OCI-LY3 (cell line): ENCODE measurements at regions not wholly inside any gene's neighbourhood (a gene's known extent, or its start where the extent isn't known, plus 50 kb on each side); places are given as distances from the start of the nearest gene placed in this dataset.

Experiments
- EZH2phosphoT487 ChIP-seq: fragments of 200-600 bp; shearing (Covaris generic); IDR thresholded peaks from 2 replicates; pipeline ENCODE4 v1.6.1; 2018; ENCODE audit warnings: antibody characterized with exemption, mixed run types, low read depth
- TF ChIP-seq, protein P1 (sequence below): fragments of 200-600, 300-600 bp; sonication (generic); IDR thresholded peaks from 2 replicates; pipeline ENCODE4 v1.5.1; 2014; ENCODE audit warnings: antibody characterized with exemption, low read length, low read depth

DNA sequence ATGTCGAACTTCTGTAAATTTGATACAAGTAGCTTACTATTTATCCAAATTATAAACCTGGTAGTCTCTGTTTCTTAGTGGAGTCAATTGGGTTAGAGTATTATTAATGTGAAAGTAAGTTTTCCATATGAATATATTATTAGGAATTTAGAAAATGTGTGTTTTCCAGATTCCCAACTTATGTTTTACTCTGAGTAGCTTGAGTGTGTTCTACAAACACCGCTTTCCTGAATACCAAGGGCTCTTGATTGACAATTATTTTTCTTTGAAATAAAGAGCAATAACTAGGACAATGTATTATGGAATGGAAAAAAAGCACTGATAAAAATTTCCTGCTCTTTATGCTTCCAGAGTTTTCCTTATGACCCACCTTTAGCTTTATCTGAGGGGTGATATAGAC is 233.6 kb downstream of the POSTN start:
- TF ChIP-seq, protein P1, sequence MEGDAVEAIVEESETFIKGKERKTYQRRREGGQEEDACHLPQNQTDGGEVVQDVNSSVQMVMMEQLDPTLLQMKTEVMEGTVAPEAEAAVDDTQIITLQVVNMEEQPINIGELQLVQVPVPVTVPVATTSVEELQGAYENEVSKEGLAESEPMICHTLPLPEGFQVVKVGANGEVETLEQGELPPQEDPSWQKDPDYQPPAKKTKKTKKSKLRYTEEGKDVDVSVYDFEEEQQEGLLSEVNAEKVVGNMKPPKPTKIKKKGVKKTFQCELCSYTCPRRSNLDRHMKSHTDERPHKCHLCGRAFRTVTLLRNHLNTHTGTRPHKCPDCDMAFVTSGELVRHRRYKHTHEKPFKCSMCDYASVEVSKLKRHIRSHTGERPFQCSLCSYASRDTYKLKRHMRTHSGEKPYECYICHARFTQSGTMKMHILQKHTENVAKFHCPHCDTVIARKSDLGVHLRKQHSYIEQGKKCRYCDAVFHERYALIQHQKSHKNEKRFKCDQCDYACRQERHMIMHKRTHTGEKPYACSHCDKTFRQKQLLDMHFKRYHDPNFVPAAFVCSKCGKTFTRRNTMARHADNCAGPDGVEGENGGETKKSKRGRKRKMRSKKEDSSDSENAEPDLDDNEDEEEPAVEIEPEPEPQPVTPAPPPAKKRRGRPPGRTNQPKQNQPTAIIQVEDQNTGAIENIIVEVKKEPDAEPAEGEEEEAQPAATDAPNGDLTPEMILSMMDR: no peak
- TF ChIP-seq EZH2phosphoT487: no peak
